Endothelial cell of umbilical vein (primary cell): ENCODE measurements at regions not wholly inside any gene's neighbourhood (a gene's known extent, or its start where the extent isn't known, plus 50 kb on each side); places are given as distances from the start of the nearest gene placed in this dataset.

Source experiments
- BruUV-seq: library from RNA; stranded (reverse); fragments of 400-500 nt; replicated peaks from 2 replicates; lab custom pipeline; 2021; lab: Mats Ljungman, UMichigan
- CTCF ChIA-PET: fragments of 300-600, 350-600 bp; sonication (Branson Sonifier 250); formaldehyde crosslinking; loops from one replicate; lab custom pipeline; 2021; ENCODE audit warnings: antibody characterized with exemption, inconsistent platforms; lab: Charles Lee
- POLR2A ChIA-PET: fragments of 300-600, 350-600 bp; sonication (Branson Sonifier 250); formaldehyde crosslinking; loops from one replicate; lab custom pipeline; 2021; ENCODE audit warnings: antibody characterized with exemption, inconsistent platforms; lab: Charles Lee
- DNase-seq: peaks from one replicate; pipeline ENCODE4 v3.0.0-alpha.2; 2011; ENCODE audit warnings: low read depth, low spot score
- FAIRE-seq: peaks from 2 replicates; lab custom pipeline; 2011; peaks lifted over from hg19 to GRCh38; lab: Jason Lieb, UNC
- H2AFZ ChIP-seq: 2 replicates; pipeline ENCODE4 v1.6.0; 2012; ENCODE audit warnings: low read depth, low read length, control low read depth, inconsistent platforms
- H3K27ac ChIP-seq: 2 replicates; pipeline ENCODE4 v1.5.1; 2011; ENCODE audit warnings: low read depth, mild to moderate bottlenecking, control low read depth, low read length, moderate library complexity; ENCODE audit not compliant: insufficient read depth
- H3K27me3 ChIP-seq, 2 experiments: 2 replicates each; pipeline versions ENCODE4 v1.6.0 to v1.6.1; 2011; ENCODE audit warnings: low read length in 2 of 2, mixed read lengths in 1 of 2; ENCODE audit not compliant: control insufficient read depth in 2 of 2, insufficient read depth in 2 of 2
- H3K36me3 ChIP-seq, 2 experiments: 2 replicates in 1 of 2; 3 replicates in 1 of 2; pipeline ENCODE4 v1.5.1; 2011; ENCODE audit warnings: low read length in 2 of 2, mild to moderate bottlenecking in 1 of 2, moderate library complexity in 1 of 2; ENCODE audit not compliant: control insufficient read depth in 2 of 2, insufficient read depth in 2 of 2; ENCODE audit errors: extremely low read depth in 1 of 2
- H3K4me1 ChIP-seq: 3 replicates; pipeline ENCODE4 v1.5.1; 2011; ENCODE audit warnings: mild to moderate bottlenecking, low read length; ENCODE audit not compliant: control insufficient read depth, insufficient read depth; ENCODE audit errors: extremely low read depth
- H3K4me2 ChIP-seq: 2 replicates; pipeline ENCODE4 v1.6.1; 2011; ENCODE audit warnings: low read length, control low read depth, mixed read lengths; ENCODE audit not compliant: insufficient read depth
- H3K4me3 ChIP-seq, 3 experiments: fragments of 200-600 bp in 1 of 3; sonication (generic), shearing (Covaris generic) in 1 of 3; replicated peaks in 1 of 3; 2 replicates each; pipeline ENCODE4 v1.5.1; 2011 to 2016; ENCODE audit warnings: control low read depth in 3 of 3, low read length in 3 of 3, mild to moderate bottlenecking in 2 of 3, inconsistent platforms in 1 of 3, low read depth in 1 of 3, moderate library complexity in 1 of 3; ENCODE audit not compliant: insufficient read depth in 1 of 3
- H3K79me2 ChIP-seq: 2 replicates; pipeline ENCODE4 v1.6.0; 2012; ENCODE audit warnings: low read length, inconsistent platforms; ENCODE audit not compliant: control insufficient read depth, insufficient read depth
- H3K9ac ChIP-seq: replicated peaks from 2 replicates; pipeline ENCODE3; 2011; ENCODE audit warnings: low read length, control low read depth; ENCODE audit not compliant: insufficient read depth; ENCODE audit errors: extremely low read depth
- H3K9me1 ChIP-seq: replicated peaks from 3 replicates; pipeline ENCODE4 v1.6.0; 2011; ENCODE audit warnings: mild to moderate bottlenecking, low read length; ENCODE audit not compliant: control insufficient read depth, insufficient read depth; ENCODE audit errors: extremely low read depth
- H3K9me3 ChIP-seq: replicated peaks from 2 replicates; pipeline ENCODE4 v1.5.1; 2012; ENCODE audit warnings: low read length, inconsistent platforms; ENCODE audit not compliant: control insufficient read depth, insufficient read depth
- H4K20me1 ChIP-seq: replicated peaks from 2 replicates; pipeline ENCODE3; 2011; ENCODE audit warnings: mild to moderate bottlenecking, low read length; ENCODE audit not compliant: control insufficient read depth, insufficient read depth; ENCODE audit errors: extremely low read depth
- CTCF ChIP-seq, 2 donors: IDR thresholded peaks; 1 replicate in 1 of 2; 2 replicates in 1 of 2; pipeline ENCODE4 v1.5.1; 2011; ENCODE audit warnings: low read length in 2 of 2, mild to moderate bottlenecking in 2 of 2, moderate library complexity in 2 of 2, control low read depth in 1 of 2, inconsistent platforms in 1 of 2, low read depth in 1 of 2; ENCODE audit not compliant: insufficient read depth in 1 of 2; ENCODE audit errors: extremely low read depth in 1 of 2
- EZH2 ChIP-seq: IDR thresholded peaks from 2 replicates; pipeline ENCODE4 v1.6.1; 2012; ENCODE audit warnings: borderline replicate concordance, low read depth, mild to moderate bottlenecking, moderate library complexity, low read length, inconsistent platforms; ENCODE audit not compliant: severe bottlenecking
- FOS ChIP-seq: IDR thresholded peaks from 2 replicates; pipeline ENCODE4 v1.6.1; 2011; ENCODE audit warnings: mild to moderate bottlenecking, low read length, moderate library complexity, borderline replicate concordance; ENCODE audit not compliant: insufficient read depth
- GATA2 ChIP-seq: IDR thresholded peaks from 2 replicates; pipeline ENCODE4 v1.7.0; 2011; ENCODE audit warnings: low read depth, mild to moderate bottlenecking, moderate library complexity, mixed read lengths, low read length; ENCODE audit not compliant: insufficient read length, insufficient read depth
- JUN ChIP-seq: IDR thresholded peaks from 2 replicates; pipeline ENCODE4 v1.6.1; 2011; ENCODE audit warnings: borderline replicate concordance, low read depth; ENCODE audit not compliant: insufficient read length, insufficient read depth
- MAX ChIP-seq: IDR thresholded peaks from 2 replicates; pipeline ENCODE4 v1.6.1; 2011; ENCODE audit not compliant: insufficient read depth, insufficient read length
- MYC ChIP-seq: IDR thresholded peaks from one replicate; pipeline ENCODE4 v1.6.1; 2011; ENCODE audit warnings: mild to moderate bottlenecking, low read depth, low read length
- POLR2A ChIP-seq: IDR thresholded peaks from 2 replicates; pipeline ENCODE4 v1.6.1; 2012; ENCODE audit warnings: low read depth, mild to moderate bottlenecking, control low read depth, low read length
- POLR2AphosphoS5 ChIP-seq: IDR thresholded peaks from 2 replicates; pipeline ENCODE4 v1.6.1; 2012; ENCODE audit warnings: low read depth, mild to moderate bottlenecking, control low read depth, low read length, moderate library complexity; ENCODE audit not compliant: insufficient read depth
- dilution Hi-C: fragments of 300-500 bp; cut with MboI; formaldehyde crosslinking; loops from one replicate; pipeline ENCODE4 v1.15.0; 2019; ENCODE audit warnings: low sequenced_read_pairs; ENCODE audit not compliant: extremely low pct_ligation_motif_present
- intact Hi-C: fragments of 100-400 bp; cut with micrococcal nuclease; formaldehyde crosslinking; loops from one replicate; pipeline ENCODE4 v1.10.0; 2022

DNA sequence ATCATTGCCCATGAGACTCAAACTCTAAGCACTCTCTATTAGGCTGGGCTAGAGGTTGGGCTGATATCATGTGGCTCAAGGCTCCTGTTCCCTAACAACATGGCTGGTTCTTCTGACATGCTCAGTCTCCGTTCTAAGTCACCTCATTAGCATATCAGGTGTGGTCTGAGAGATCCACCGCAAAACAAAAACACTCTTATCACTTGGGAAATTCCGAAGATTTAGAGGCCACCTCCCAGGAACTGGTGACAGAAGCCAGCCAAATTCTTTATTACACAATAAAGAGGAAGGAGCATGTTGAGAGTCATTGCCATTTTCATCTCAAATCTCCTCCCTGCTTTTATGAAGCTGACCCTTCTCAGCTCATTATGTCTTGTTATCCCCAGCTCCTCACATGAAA lies 107.6 kb downstream of the MSX2 start:
- Histone ChIP-seq H4K20me1 (no peaks in the 10 kb centered on the region), H3K9me1 (no peaks in the 10 kb centered on the region), H3K9ac (no peak overlapping the region), H3K9me3 (no peaks in the 10 kb centered on the region), H3K36me3 (no peaks in the 10 kb centered on the region), H3K4me3 (no peak overlapping the region), H3K27ac (no peak overlapping the region), H2AFZ (no peak overlapping the region), H3K79me2 (no peaks in the 10 kb centered on the region), H3K27me3 (no peaks in the 10 kb centered on the region), H3K4me1 (no peaks in the 10 kb centered on the region), H3K4me2 (no peak overlapping the region)
- FAIRE-seq: no peak
- BruUV-seq: no TSS peak
- dilution Hi-C loops (no loop called here), intact Hi-C loops (no loop called here)
- TF ChIP-seq MYC (no peak), CTCF (IDR thresholded peaks at IDR 0.05; ENCODE audit: extremely low read depth in 1 of 2, insufficient read depth in 1 of 2, low read depth in 1 of 2, low read length in 2 of 2) (no peak), FOS (no peak), GATA2 (no peak), POLR2AphosphoS5 (no peak), MAX (no peak), EZH2 (no peak), POLR2A (no peak), JUN (no peak)
- DNase-seq: no peak
- ChIA-PET POLR2A (no interaction called here), CTCF (no interaction called here)
